LNCAP (cell line): ENCODE measurements at regions not wholly inside any gene's neighbourhood (a gene's known extent, or its start where the extent isn't known, plus 50 kb on each side); places are given as distances from the start of the nearest gene placed in this dataset.

Experiments
- TF ChIP-seq, protein P1 (sequence below): fragments of 450-650 bp; IDR thresholded peaks from 2 replicates; pipeline ENCODE4 v1.5.1; 2017; ENCODE audit warnings: mild to moderate bottlenecking

DNA sequence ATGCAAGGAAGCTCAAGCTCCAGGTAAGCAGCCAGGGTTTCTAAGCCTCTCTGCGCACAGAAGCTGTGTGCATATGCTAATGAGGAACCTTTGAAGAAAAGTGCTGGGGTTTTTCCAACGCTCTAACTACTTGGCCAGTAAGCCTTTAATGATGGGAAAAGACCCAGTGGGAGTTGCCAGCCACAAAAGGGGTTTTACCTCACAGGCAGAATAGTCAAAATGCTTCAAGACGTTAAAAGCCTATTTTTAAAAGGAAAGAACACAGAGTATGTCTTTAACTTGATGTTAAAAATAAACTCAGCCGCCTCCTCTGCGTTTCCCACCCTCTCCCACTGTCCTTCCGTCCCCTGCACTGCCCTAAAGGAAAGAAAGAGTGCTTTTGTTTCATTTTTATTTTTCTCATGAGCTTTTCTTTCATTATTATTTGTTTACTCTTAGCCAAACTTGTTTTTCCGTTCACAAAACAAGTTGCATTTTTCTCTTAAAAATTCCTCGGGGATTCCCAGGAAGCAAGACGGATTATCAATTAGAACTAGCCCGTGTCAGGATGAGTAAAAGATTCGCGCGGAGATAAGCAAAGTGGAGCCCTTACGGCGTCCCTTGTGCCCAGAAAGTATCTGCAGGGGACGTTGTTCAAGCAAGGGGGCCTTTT is 209.8 kb upstream of the NUDT4 start:
- TF ChIP-seq, protein P1, sequence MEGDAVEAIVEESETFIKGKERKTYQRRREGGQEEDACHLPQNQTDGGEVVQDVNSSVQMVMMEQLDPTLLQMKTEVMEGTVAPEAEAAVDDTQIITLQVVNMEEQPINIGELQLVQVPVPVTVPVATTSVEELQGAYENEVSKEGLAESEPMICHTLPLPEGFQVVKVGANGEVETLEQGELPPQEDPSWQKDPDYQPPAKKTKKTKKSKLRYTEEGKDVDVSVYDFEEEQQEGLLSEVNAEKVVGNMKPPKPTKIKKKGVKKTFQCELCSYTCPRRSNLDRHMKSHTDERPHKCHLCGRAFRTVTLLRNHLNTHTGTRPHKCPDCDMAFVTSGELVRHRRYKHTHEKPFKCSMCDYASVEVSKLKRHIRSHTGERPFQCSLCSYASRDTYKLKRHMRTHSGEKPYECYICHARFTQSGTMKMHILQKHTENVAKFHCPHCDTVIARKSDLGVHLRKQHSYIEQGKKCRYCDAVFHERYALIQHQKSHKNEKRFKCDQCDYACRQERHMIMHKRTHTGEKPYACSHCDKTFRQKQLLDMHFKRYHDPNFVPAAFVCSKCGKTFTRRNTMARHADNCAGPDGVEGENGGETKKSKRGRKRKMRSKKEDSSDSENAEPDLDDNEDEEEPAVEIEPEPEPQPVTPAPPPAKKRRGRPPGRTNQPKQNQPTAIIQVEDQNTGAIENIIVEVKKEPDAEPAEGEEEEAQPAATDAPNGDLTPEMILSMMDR, result no peak

DNA sequence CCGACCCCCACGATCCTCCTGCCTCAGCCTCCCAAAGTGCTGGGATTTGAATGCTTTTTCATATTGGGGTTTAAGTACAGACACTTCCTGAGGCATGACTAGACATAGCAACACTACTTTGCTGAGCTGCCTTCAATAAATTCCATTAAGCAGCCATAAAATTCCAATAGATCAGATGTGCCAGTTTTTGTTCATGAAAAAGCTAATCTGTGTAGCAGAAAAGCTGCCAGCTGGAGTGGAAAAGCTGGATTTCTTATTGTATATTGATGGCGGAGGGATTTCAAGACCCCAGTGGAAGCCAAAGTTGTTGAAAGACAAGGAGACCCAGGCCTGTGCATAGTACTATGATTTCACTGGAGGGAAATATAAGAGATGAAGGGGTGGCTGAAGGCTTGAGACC is 209.0 kb upstream of the NUDT4 start:
- TF ChIP-seq, protein P1, result no peak

DNA sequence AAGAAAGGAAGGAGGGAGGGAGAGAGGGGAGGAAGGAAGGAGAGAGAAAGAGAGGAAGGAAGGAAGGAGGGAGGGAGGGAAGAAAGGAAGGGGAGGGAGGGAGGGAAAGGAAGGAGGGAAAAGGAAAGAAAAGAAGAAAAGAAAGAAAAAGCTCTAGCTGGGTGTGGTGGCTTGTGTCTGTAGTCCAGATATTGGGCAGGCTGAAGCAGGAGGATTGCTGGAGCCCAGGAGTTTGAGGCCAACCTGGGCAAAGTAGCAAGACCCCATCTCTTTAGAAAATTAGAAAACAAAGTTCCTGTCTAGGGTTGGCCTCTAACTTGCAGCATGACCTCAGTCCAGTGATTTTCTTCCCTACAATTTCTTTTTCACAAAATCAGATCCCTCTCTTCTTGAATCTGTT is 208.2 kb upstream of the NUDT4 start:
- TF ChIP-seq, protein P1, result no peak

DNA sequence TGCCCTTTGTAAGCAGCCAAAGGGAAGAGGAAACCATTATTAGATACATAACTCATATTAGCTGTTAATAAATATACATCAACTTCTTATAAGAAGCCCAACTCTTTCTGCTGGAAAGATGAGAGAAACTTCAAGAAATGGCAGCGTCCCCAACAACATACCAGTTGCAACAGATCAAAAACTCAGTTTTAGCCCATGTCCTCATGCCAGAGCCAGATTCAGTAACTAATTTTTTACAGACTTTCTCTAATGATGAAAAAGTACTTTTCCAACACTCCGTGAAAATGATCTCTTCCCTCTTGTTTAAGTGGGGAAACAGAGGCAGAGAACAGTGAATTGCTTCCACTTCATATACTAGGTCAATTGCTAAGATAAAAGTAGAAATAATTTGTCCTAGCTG is 206.8 kb upstream of the NUDT4 start:
- TF ChIP-seq, protein P1, result no peak

DNA sequence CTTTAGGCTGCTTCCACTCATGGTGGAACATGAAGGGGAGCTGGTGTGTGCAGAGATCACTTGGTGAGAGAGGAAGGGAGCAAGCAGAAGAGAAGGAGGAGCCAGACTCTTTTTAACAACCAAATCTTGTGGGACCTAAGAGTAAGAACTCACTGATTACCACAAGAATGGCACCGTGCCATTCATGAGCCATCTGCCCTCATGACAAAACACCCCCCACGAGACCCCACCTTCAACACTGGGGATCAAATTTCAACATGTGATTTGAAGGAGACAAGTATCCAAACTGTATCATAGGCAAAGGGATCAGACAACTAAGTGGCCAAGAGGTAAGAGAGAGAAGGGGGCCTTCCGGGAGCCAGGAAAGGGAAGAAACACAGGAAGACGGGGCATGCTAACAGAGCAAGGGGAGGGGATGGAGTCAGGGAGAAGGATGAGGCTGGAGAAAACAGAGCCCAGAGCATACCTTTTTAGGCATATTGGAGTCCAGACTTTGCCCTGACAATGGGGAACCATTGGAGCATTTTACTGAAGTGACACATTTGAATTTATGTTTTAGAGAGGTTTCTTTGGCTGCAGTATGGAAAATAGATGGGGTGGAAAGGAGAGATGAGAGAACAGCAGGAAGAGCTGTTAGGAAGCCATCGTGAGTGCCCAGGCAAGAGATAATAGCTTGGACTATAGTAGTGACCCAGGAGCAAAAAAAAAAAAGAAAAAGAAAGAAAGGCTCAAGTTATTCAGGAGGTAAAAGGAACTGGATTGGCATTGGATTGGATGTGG is 204.4 kb upstream of the NUDT4 start:
- TF ChIP-seq, protein P1, result no peak

DNA sequence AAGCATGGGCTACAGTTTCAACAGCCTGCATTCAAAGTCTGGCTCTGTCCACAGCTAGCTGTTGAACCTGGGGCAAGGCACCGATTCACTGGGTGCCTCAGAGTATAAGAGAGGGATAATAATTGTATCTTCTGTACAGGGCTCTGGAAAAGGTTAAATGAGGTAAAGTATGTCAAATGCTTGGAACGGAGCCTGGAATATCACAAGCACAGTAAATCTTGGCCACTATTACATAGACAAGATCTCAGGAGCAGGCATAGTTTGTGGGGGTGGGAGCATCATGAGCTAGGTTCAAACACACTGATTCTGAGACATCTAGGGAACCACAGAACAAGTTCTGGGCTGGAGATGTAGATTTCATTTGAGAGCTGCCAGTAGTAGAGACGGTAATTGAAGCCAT is 203.7 kb upstream of the NUDT4 start:
- TF ChIP-seq, protein P1, result no peak

DNA sequence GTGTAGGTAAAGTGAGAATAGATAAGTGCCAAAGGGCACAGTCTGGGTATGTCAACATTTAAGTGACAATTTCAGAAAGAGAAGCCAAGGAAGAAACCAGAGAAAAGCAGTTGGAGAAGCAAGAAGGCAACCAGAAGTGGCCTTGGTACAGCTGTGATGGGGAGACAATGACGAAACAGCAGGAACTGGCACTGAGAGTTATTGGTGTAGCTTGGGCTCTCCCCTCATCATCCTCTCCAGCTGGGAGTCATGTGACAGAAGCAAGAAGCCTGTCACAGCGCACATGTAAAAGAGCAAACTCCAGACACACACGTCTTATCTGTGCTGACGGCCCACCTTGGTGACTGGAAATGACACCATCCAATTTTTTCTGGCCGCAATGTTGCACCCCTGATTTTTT is 203.3 kb upstream of the NUDT4 start:
- TF ChIP-seq, protein P1, result no peak
